ENCODE measurements at regions not wholly inside any gene's neighbourhood (a gene's known extent, or its start where the extent isn't known, plus 50 kb on each side); places are given as distances from the start of the nearest gene placed in this dataset.

DNA sequence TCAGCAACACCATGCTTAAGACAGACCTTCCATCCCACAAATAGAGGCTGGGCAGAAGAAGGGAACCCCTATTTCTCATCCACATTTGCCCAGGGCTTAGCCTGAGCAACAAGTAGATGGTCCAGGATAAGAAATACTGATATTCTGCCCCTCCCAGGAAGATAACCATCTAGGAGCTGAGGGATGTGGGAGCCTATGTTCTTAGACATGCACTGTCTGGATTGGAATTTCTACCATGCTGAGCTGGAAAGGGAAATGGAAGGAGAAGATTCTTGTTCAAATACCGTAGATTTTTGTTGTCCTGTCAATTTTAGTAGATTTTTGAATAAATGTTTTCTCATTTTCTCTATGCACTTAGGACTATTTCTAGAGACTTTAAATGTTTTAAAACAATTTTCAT lies 450.7 kb upstream of the SEMA6D start (continued):
- TF ChIP-seq, protein P1, sequence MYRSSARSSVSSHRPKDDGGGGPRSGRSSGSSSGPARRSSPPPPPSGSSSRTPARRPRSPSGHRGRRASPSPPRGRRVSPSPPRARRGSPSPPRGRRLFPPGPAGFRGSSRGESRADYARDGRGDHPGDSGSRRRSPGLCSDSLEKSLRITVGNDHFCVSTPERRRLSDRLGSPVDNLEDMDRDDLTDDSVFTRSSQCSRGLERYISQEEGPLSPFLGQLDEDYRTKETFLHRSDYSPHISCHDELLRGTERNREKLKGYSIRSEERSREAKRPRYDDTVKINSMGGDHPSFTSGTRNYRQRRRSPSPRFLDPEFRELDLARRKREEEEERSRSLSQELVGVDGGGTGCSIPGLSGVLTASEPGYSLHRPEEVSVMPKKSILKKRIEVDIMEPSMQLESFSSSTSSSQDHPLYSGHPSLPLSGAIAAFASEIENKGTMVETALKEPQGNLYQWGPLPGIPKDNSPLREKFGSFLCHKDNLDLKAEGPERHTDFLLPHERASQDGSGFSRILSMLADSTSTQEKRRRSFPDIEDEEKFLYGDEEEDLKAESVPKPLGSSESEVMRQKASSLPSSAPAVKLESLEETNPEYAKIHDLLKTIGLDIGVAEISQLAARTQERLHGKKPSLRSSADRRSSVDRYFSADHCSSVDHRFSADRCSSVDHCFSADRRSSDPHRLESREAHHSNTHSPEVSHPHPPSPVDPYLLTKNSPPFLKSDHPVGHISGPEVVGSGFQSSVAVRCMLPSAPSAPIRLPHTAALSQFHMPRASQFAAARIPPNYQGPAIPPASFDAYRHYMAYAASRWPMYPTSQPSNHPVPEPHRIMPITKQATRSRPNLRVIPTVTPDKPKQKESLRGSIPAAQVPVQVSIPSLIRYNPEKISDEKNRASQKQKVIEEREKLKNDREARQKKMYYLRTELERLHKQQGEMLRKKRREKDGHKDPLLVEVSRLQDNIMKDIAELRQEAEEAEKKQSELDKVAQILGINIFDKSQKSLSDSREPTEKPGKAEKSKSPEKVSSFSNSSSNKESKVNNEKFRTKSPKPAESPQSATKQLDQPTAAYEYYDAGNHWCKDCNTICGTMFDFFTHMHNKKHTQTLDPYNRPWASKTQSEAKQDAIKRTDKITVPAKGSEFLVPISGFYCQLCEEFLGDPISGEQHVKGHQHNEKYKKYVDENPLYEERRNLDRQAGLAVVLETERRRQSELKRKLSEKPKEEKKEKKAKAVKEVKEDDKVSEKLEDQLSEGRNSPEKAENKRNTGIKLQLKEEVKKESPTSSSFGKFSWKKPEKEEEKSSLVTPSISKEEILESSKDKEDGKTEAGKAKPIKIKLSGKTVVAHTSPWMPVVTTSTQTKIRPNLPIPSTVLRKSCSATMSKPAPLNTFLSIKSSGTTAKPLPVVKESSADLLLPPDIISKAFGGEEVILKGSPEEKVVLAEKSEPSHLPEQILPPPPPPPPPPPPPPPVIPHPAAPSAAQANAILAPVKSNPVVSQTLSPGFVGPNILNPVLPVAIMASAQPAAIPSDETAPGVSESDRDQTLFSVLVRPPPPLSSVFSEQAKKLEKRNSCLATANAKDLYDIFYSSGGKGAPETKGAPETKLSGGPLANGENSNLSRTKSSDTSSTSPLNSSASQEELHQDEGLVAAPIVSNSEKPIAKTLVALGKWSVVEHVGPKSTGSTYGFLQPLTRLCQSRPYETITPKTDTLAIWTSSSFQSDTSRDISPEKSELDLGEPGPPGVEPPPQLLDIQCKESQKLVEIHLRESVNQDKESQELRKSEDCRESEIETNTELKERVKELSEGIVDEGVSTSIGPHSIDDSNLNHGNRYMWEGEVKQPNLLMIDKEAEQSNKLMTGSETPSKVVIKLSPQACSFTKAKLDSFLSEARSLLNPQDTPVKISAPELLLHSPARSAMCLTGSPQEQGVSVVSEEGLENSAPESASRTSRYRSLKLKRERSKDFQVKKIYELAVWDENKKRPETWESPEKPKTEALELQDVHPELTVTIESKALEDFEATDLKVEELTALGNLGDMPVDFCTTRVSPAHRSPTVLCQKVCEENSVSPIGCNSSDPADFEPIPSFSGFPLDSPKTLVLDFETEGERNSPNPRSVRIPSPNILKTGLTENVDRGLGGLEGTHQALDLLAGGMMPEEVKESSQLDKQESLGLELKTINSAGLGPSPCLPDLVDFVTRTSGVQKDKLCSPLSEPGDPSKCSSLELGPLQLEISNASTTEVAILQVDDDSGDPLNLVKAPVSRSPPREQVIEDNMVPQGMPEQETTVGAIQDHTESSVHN (CRISPR knock-in tag; IDR thresholded peaks at IDR 0.05): no peak
- TF ChIP-seq PRPF4 (IDR thresholded peaks at IDR 0.05; ENCODE audit: low read depth, low read length, poor library complexity, severe bottlenecking): no peak
- TF ChIP-seq ZNF7 (CRISPR knock-in tag; IDR thresholded peaks at IDR 0.05): no peak
- TF ChIP-seq, protein P2, sequence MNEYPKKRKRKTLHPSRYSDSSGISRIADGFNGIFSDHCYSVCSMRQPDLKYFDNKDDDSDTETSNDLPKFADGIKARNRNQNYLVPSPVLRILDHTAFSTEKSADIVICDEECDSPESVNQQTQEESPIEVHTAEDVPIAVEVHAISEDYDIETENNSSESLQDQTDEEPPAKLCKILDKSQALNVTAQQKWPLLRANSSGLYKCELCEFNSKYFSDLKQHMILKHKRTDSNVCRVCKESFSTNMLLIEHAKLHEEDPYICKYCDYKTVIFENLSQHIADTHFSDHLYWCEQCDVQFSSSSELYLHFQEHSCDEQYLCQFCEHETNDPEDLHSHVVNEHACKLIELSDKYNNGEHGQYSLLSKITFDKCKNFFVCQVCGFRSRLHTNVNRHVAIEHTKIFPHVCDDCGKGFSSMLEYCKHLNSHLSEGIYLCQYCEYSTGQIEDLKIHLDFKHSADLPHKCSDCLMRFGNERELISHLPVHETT (CRISPR knock-in tag; conservative IDR thresholded peaks at IDR 0.05): no peak
- TF ChIP-seq, protein P3, sequence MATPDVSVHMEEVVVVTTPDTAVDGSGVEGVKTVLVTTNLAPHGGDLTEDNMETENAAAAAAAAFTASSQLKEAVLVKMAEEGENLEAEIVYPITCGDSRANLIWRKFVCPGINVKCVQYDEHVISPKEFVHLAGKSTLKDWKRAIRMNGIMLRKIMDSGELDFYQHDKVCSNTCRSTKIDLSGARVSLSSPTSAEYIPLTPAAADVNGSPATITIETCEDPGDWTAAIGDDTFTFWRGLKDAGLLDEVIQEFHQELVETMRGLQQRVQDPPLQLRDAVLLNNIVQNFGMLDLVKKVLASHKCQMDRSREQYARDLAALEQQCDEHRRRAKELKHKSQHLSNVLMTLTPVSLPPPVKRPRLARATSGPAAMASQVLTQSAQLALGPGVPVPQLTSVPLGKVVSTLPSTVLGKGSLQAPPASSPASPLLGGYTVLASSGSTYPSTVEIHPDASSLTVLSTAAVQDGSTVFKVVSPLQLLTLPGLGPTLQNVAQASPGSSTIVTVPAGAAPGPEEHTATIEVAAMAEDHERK (CRISPR knock-in tag; IDR thresholded peaks at IDR 0.05; ENCODE audit: low read depth): no peak
- TF ChIP-seq, protein P4, sequence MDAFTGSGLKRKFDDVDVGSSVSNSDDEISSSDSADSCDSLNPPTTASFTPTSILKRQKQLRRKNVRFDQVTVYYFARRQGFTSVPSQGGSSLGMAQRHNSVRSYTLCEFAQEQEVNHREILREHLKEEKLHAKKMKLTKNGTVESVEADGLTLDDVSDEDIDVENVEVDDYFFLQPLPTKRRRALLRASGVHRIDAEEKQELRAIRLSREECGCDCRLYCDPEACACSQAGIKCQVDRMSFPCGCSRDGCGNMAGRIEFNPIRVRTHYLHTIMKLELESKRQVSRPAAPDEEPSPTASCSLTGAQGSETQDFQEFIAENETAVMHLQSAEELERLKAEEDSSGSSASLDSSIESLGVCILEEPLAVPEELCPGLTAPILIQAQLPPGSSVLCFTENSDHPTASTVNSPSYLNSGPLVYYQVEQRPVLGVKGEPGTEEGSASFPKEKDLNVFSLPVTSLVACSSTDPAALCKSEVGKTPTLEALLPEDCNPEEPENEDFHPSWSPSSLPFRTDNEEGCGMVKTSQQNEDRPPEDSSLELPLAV (CRISPR knock-in tag; conservative IDR thresholded peaks at IDR 0.05; ENCODE audit: low read depth): no peak
- TF ChIP-seq ZNF143 (CRISPR knock-in tag; IDR thresholded peaks at IDR 0.05): no peak
- no peak for TF ChIP-seq KDM5A (IDR thresholded peaks at IDR 0.05; ENCODE audit: borderline replicate concordance, low read length)
- TF ChIP-seq, protein P5, sequence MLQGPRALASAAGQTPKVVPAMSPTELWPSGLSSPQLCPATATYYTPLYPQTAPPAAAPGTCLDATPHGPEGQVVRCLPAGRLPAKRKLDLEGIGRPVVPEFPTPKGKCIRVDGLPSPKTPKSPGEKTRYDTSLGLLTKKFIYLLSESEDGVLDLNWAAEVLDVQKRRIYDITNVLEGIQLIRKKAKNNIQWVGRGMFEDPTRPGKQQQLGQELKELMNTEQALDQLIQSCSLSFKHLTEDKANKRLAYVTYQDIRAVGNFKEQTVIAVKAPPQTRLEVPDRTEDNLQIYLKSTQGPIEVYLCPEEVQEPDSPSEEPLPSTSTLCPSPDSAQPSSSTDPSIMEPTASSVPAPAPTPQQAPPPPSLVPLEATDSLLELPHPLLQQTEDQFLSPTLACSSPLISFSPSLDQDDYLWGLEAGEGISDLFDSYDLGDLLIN (CRISPR knock-in tag; IDR thresholded peaks at IDR 0.05; ENCODE audit: borderline replicate concordance): no peak
- TF ChIP-seq RAD21 (CRISPR knock-in tag; IDR thresholded peaks at IDR 0.05): no peak
- TF ChIP-seq, protein P6, sequence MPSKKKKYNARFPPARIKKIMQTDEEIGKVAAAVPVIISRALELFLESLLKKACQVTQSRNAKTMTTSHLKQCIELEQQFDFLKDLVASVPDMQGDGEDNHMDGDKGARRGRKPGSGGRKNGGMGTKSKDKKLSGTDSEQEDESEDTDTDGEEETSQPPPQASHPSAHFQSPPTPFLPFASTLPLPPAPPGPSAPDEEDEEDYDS (CRISPR knock-in tag; IDR thresholded peaks at IDR 0.05): no peak
